HCT116 (cell line): ENCODE measurements at regions not wholly inside any gene's neighbourhood (a gene's known extent, or its start where the extent isn't known, plus 50 kb on each side); places are given as distances from the start of the nearest gene placed in this dataset.

Experiments
- ATAC-seq: fragments of 200-7000 bp; cut with Tn5 transposase; 2 replicates; pipeline ENCODE4 v1.9.1; 2020; ENCODE audit warnings: mild to moderate bottlenecking, moderate library complexity
- BruUV-seq: library from RNA; stranded (reverse); fragments of 400-500 nt; replicated peaks from 2 replicates; lab custom pipeline; 2021; lab: Mats Ljungman, UMichigan
- CTCF ChIA-PET: fragments of 300-600 bp; sonication (Branson Sonifier 250); formaldehyde crosslinking; loops from one replicate; lab custom pipeline; 2021; ENCODE audit warnings: antibody characterized with exemption; lab: Charles Lee
- POLR2A ChIA-PET: fragments of 300-600, 350-600 bp; sonication (Branson Sonifier 250); formaldehyde crosslinking; loops from one replicate; lab custom pipeline; 2021; ENCODE audit warnings: antibody characterized with exemption; lab: Charles Lee
- RAD21 ChIA-PET, 2 experiments: fragments of 300-600 bp; sonication (Branson Sonifier 250); formaldehyde crosslinking; loops; one replicate each; lab custom pipeline; 2023; ENCODE audit warnings: low total read pairs in 2 of 2; ENCODE audit not compliant: uncharacterized antibody in 2 of 2, unreplicated experiment in 2 of 2, low non-redundant PET in 1 of 2; lab: Charles Lee
- DNase-seq: peaks from one replicate; pipeline ENCODE4 v3.0.0-alpha.2; 2010; ENCODE audit warnings: low read depth, low spot score
- H2AFZ ChIP-seq: fragments of 200-600 bp; shearing (Covaris generic), sonication (generic); 2 replicates; pipeline ENCODE4 v1.6.1; 2017; ENCODE audit warnings: low read depth, mixed run types, mixed read lengths, antibody characterized with exemption, low read length; ENCODE audit not compliant: poor library complexity, severe bottlenecking
- H3K27ac ChIP-seq: 2 replicates; pipeline ENCODE4 v1.5.1; 2012; ENCODE audit warnings: low read depth, low read length
- H3K27me3 ChIP-seq: fragments of 200-600 bp; sonication (generic); 2 replicates; pipeline ENCODE4 v1.6.1; 2016; ENCODE audit warnings: mixed run types, low read length, mixed read lengths; ENCODE audit not compliant: insufficient read depth
- H3K36me3 ChIP-seq, 2 experiments: fragments of 200-500 bp in 1 of 2; fragments of 200-600 bp in 1 of 2; sonication (Bioruptor generic) in 1 of 2; sonication (generic) in 1 of 2; 2 replicates each; pipeline versions ENCODE4 v1.5.1 to v1.6.1; 2014 to 2016; ENCODE audit warnings: low read length in 2 of 2, inconsistent platforms in 1 of 2, mixed read lengths in 1 of 2, mixed run types in 1 of 2; ENCODE audit not compliant: insufficient read depth in 2 of 2, control insufficient read depth in 1 of 2
- H3K4me1 ChIP-seq, 2 experiments: fragments of 200-600 bp in 1 of 2; sonication (generic) in 1 of 2; 2 replicates each; pipeline versions ENCODE4 v1.5.1 to v1.6.1; 2012 to 2017; ENCODE audit warnings: low read length in 2 of 2, inconsistent platforms in 1 of 2, mild to moderate bottlenecking in 1 of 2, mixed read lengths in 1 of 2, mixed run types in 1 of 2, moderate library complexity in 1 of 2; ENCODE audit not compliant: insufficient read depth in 2 of 2, control insufficient read depth in 1 of 2
- H3K4me2 ChIP-seq: fragments of 200-600 bp; sonication (generic); 2 replicates; pipeline ENCODE4 v1.6.1; 2017; ENCODE audit warnings: mixed run types, low read length, mixed read lengths
- H3K4me3 ChIP-seq, 2 experiments: fragments of 200-600 bp in 1 of 2; sonication (generic) in 1 of 2; replicated peaks in 1 of 2; 2 replicates each; pipeline ENCODE4 v1.5.1; 2011 to 2016; ENCODE audit warnings: low read length in 2 of 2, control low read depth in 1 of 2, low read depth in 1 of 2, mild to moderate bottlenecking in 1 of 2, mixed read lengths in 1 of 2, mixed run types in 1 of 2
- H3K79me2 ChIP-seq: fragments of 200-600 bp; sonication (generic); 2 replicates; pipeline ENCODE4 v1.6.1; 2017; ENCODE audit warnings: mild to moderate bottlenecking, mixed run types, low read length, moderate library complexity, mixed read lengths; ENCODE audit not compliant: insufficient read depth
- H3K9ac ChIP-seq: fragments of 200-600 bp; sonication (generic); 2 replicates; pipeline ENCODE4 v1.6.1; 2016; ENCODE audit warnings: low read length, mixed read lengths
- H3K9me2 ChIP-seq: fragments of 200-600 bp; sonication (generic), shearing (Covaris generic); 2 replicates; pipeline ENCODE4 v1.6.1; 2017; ENCODE audit warnings: mixed run types, mild to moderate bottlenecking, moderate library complexity; ENCODE audit not compliant: insufficient read depth
- H3K9me3 ChIP-seq, 2 experiments: fragments of 200-500 bp in 1 of 2; fragments of 200-600 bp in 1 of 2; sonication (Bioruptor generic) in 1 of 2; sonication (generic) in 1 of 2; 2 replicates each; pipeline ENCODE4 v1.6.1; 2014 to 2017; ENCODE audit warnings: low read length in 2 of 2, mixed read lengths in 2 of 2, inconsistent platforms in 1 of 2, low read depth in 1 of 2, mild to moderate bottlenecking in 1 of 2, mixed run types in 1 of 2, moderate library complexity in 1 of 2; ENCODE audit not compliant: control insufficient read depth in 1 of 2, insufficient read depth in 1 of 2
- H4K20me1 ChIP-seq: fragments of 200-600 bp; sonication (generic), shearing (Covaris generic); 2 replicates; pipeline ENCODE4 v1.6.1; 2017; ENCODE audit warnings: mixed run types, mild to moderate bottlenecking, moderate library complexity; ENCODE audit not compliant: insufficient read depth
- CBX3 ChIP-seq: IDR thresholded peaks from 2 replicates; pipeline ENCODE4 v1.6.1; 2012; ENCODE audit warnings: low read depth
- EZH2 ChIP-seq: fragments of 200-600 bp; sonication (generic); IDR thresholded peaks from 2 replicates; pipeline ENCODE4 v1.6.1; 2017; ENCODE audit warnings: antibody characterized with exemption, mixed run types
- POLR2A ChIP-seq: IDR thresholded peaks from 2 replicates; pipeline ENCODE4 v1.7.0; 2011; ENCODE audit warnings: borderline replicate concordance; ENCODE audit not compliant: insufficient read depth, insufficient read length; ENCODE audit errors: extremely low read depth
- POLR2AphosphoS5 ChIP-seq: IDR thresholded peaks from 2 replicates; pipeline ENCODE4 v1.6.1; 2011; ENCODE audit warnings: mild to moderate bottlenecking, low read depth, low read length, moderate library complexity
- RAD21 ChIP-seq: IDR thresholded peaks from 2 replicates; pipeline ENCODE4 v1.6.1; 2012; ENCODE audit warnings: low read depth, mild to moderate bottlenecking
- SP1 ChIP-seq: IDR thresholded peaks from 2 replicates; pipeline ENCODE4 v1.6.1; 2012; ENCODE audit warnings: low read depth
- YY1 ChIP-seq: IDR thresholded peaks from 2 replicates; pipeline ENCODE4 v1.6.1; 2011; ENCODE audit warnings: low read length, low read depth, moderate library complexity, mild to moderate bottlenecking; ENCODE audit not compliant: insufficient replicate concordance; ENCODE audit errors: extremely low read depth
- ZFX ChIP-seq: fragments of 450-650 bp; IDR thresholded peaks from 2 replicates; pipeline ENCODE4 v1.6.1; 2017
- ZNF274 ChIP-seq: fragments of 200-500 bp; sonication (Bioruptor generic); IDR thresholded peaks from 2 replicates; pipeline ENCODE4 v1.6.1; 2014; ENCODE audit warnings: mild to moderate bottlenecking, low read depth, low read length, inconsistent platforms
- intact Hi-C: fragments of 100-400 bp; cut with micrococcal nuclease; formaldehyde crosslinking; loops from 2 replicates; pipeline ENCODE4 v1.10.0; 2022
- TF ChIP-seq, protein P1 (sequence below): IDR thresholded peaks from 2 replicates; pipeline ENCODE4 v1.6.1; 2012; ENCODE audit warnings: low read depth
- TF ChIP-seq, protein P2 (sequence below): IDR thresholded peaks from 2 replicates; pipeline ENCODE4 v1.6.1; 2012

DNA sequence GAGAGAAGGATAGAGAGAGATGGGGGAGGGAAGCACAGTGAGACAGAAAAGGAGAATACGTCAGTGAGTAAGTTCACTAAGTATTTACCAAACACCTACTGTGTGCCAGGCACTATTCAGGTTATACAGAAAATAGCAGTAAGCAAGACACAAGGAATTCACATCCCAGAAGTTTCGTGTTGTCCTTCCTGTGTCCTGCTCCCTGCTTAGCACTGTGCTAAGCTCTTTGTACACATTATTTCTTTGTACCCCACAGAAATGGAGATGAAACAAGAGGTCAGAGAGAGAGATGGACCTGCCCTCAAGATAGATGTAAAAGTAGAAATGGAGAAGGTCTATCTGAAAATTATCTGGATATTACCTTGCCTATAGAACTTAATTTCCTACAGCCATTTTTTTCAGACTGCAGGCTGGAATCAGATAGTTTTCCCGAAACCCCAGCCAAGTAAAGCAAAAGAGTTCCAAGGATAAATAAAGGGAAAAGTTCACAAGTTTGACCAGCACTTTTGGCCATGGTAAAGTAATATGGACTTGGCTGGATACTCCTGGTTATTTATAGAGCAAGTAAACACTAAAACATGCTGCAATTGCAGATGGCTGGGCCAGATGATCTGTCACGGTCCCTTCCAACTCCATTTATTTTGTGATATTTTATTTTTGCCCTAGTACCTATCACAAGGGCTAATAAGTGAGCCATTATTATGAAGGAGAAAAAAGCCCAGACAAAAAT is 353.7 kb upstream of the SLC7A11 start (continued):
- TF ChIP-seq ZNF274 (no peak), ZFX (no peak), SP1 (no peak), POLR2AphosphoS5 (no peak), EZH2 (no peak), YY1 (no peak), RAD21 (no peak)
- TF ChIP-seq, protein P1, sequence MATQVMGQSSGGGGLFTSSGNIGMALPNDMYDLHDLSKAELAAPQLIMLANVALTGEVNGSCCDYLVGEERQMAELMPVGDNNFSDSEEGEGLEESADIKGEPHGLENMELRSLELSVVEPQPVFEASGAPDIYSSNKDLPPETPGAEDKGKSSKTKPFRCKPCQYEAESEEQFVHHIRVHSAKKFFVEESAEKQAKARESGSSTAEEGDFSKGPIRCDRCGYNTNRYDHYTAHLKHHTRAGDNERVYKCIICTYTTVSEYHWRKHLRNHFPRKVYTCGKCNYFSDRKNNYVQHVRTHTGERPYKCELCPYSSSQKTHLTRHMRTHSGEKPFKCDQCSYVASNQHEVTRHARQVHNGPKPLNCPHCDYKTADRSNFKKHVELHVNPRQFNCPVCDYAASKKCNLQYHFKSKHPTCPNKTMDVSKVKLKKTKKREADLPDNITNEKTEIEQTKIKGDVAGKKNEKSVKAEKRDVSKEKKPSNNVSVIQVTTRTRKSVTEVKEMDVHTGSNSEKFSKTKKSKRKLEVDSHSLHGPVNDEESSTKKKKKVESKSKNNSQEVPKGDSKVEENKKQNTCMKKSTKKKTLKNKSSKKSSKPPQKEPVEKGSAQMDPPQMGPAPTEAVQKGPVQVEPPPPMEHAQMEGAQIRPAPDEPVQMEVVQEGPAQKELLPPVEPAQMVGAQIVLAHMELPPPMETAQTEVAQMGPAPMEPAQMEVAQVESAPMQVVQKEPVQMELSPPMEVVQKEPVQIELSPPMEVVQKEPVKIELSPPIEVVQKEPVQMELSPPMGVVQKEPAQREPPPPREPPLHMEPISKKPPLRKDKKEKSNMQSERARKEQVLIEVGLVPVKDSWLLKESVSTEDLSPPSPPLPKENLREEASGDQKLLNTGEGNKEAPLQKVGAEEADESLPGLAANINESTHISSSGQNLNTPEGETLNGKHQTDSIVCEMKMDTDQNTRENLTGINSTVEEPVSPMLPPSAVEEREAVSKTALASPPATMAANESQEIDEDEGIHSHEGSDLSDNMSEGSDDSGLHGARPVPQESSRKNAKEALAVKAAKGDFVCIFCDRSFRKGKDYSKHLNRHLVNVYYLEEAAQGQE = no peak
- TF ChIP-seq, all 23 proteins: peak for 0

- DNase-seq = no peak
- Histone ChIP-seq H3K4me3 (no peak overlapping the region), H3K27me3 (no peaks in the 10 kb centered on the region), H3K79me2 (no peaks in the 10 kb centered on the region), H3K36me3 (no peaks in the 10 kb centered on the region), H2AFZ (no peak overlapping the region), H4K20me1 (no peaks in the 10 kb centered on the region), H3K4me1 (no peaks in the 10 kb centered on the region), H3K9ac (no peak overlapping the region), H3K9me2 (no peaks in the 10 kb centered on the region), H3K4me2 (no peak overlapping the region), H3K9me3 (no peaks in the 10 kb centered on the region), H3K27ac (no peak overlapping the region)
- TF ChIP-seq SP1 (no peak), ZNF274 (no peak), CBX3 (no peak), POLR2A (no peak)
- TF ChIP-seq, protein P2, sequence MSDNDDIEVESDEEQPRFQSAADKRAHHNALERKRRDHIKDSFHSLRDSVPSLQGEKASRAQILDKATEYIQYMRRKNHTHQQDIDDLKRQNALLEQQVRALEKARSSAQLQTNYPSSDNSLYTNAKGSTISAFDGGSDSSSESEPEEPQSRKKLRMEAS = no peak
- intact Hi-C loops = no loop called here
- ChIA-PET RAD21 (no interaction called here), CTCF (no interaction called here), POLR2A (no interaction called here)
- no peak for ATAC-seq
- no TSS peak for BruUV-seq
These were observed 353.0 kb upstream of the SLC7A11 start for GRCh38 chr4:138595171-138595570.
